ENCODE measurements at regions not wholly inside any gene's neighbourhood (a gene's known extent, or its start where the extent isn't known, plus 50 kb on each side); places are given as distances from the start of the nearest gene placed in this dataset.

- intact Hi-C loops (cut with DNase I) = no loop called here
- Histone ChIP-seq H3K27ac (no peak overlapping the region), H3K36me3 (no peaks in the 10 kb centered on the region), H3K27me3 (no peaks in the 10 kb centered on the region), H3K4me1 (no peaks in the 10 kb centered on the region), H3K4me3 (no peak overlapping the region), H3K9me3 (no peaks in the 10 kb centered on the region)
- TF ChIP-seq CTCF (IDR thresholded peaks at IDR 0.05) = no peak
- DNase-seq (ENCODE audit: low spot score in 2 of 2) = no peak
Observed at GRCh38 chr15:69804786-69805185, 292.9 kb downstream of the TLE3 start.

GRCh38 chr15:69805248-69805953, 292.3 kb downstream of the TLE3 start:
- Histone ChIP-seq H3K4me1 (no peaks in the 10 kb centered on the region), H3K36me3 (no peaks in the 10 kb centered on the region), H3K9me3 (no peaks in the 10 kb centered on the region), H3K4me3 (no peak overlapping the region), H3K27me3 (no peaks in the 10 kb centered on the region), H3K27ac (no peak overlapping the region)
- TF ChIP-seq CTCF (IDR thresholded peaks at IDR 0.05) = no peak
- intact Hi-C loops (cut with DNase I) = no loop called here
- DNase-seq (ENCODE audit: low spot score in 2 of 2) = no peak

GRCh38 chr15:69806287-69806915, 291.3 kb downstream of the TLE3 start:
- no peaks in the 10 kb centered on the region for H3K9me3 ChIP-seq
- peaks cover 0 to 2% of the 10 kb centered on the region in 2 donors for H3K4me1 ChIP-seq
- H3K27ac ChIP-seq = no peak overlapping the region
- TF ChIP-seq CTCF (IDR thresholded peaks at IDR 0.05) = no peak
- intact Hi-C loops (cut with DNase I) = no loop called here
- H3K36me3 ChIP-seq = no peaks in the 10 kb centered on the region
- no peaks in the 10 kb centered on the region for H3K27me3 ChIP-seq
- H3K4me3 ChIP-seq = no peak overlapping the region
- no peak for DNase-seq (ENCODE audit: low spot score in 2 of 2)

- Histone ChIP-seq H3K36me3 (no peaks in the 10 kb centered on the region), H3K4me1 (peaks cover 0 to 2% of the 10 kb centered on the region in 2 donors), H3K27ac (no peak overlapping the region), H3K4me3 (no peak overlapping the region), H3K27me3 (no peaks in the 10 kb centered on the region), H3K9me3 (no peaks in the 10 kb centered on the region)
- intact Hi-C loops (cut with DNase I) = no loop called here
- no peak for DNase-seq (ENCODE audit: low spot score in 2 of 2)
- TF ChIP-seq CTCF (IDR thresholded peaks at IDR 0.05) = no peak
Observed at GRCh38 chr15:69807721-69808120, 290.0 kb downstream of the TLE3 start.

GRCh38 chr15:69808756-69809155, 289.0 kb downstream of the TLE3 start:
- Histone ChIP-seq H3K4me3 (no peak overlapping the region), H3K9me3 (no peaks in the 10 kb centered on the region), H3K36me3 (no peaks in the 10 kb centered on the region), H3K4me1 (peaks cover 0 to 2% of the 10 kb centered on the region in 2 donors), H3K27ac (no peak overlapping the region), H3K27me3 (no peaks in the 10 kb centered on the region)
- TF ChIP-seq CTCF (IDR thresholded peaks at IDR 0.05) = no peak
- intact Hi-C loops (cut with DNase I) = no loop called here
- no peak for DNase-seq (ENCODE audit: low spot score in 2 of 2)
